Vagina (tissue), 2 donors: ENCODE measurements at regions not wholly inside any gene's neighbourhood (a gene's known extent, or its start where the extent isn't known, plus 50 kb on each side); places are given as distances from the start of the nearest gene placed in this dataset.
"Not testable (repeated sequence)": the region's sequence is repeated elsewhere in the genome, so short reads cannot be mapped to it uniquely, and the experiment has no call there.

Experiments
- DNase-seq, 2 donors: peaks; one replicate each; pipeline ENCODE4 v3.0.0-alpha.2; 2017; ENCODE audit errors: extremely low spot score in 2 of 2
- H3K27ac ChIP-seq: fragments of 200-600 bp; sonication (generic); one replicate; pipeline ENCODE4 v1.5.1; 2019
- H3K27me3 ChIP-seq: fragments of 200-600 bp; sonication (generic); one replicate; pipeline ENCODE4 v1.5.1; 2019
- H3K36me3 ChIP-seq, 2 donors: fragments of 200-600 bp; sonication (generic); one replicate each; pipeline ENCODE4 v1.5.1; 2017 to 2019
- H3K4me1 ChIP-seq: fragments of 200-600 bp; sonication (generic); one replicate; pipeline ENCODE4 v1.5.1; 2019
- H3K4me3 ChIP-seq, 2 donors: fragments of 200-600 bp; sonication (generic); 1 replicate in 1 of 2; 2 replicates in 1 of 2; pipeline ENCODE4 v1.5.1; 2016 to 2019
- H3K9me3 ChIP-seq: fragments of 200-600 bp; sonication (generic); one replicate; pipeline ENCODE4 v1.5.1; 2019
- POLR2A ChIP-seq, 2 donors: fragments of 450-650 bp; IDR thresholded peaks; one replicate each; pipeline ENCODE4 v1.6.1; 2017; ENCODE audit warnings: antibody characterized with exemption in 2 of 2, mild to moderate bottlenecking in 2 of 2, moderate library complexity in 2 of 2
- POLR2AphosphoS5 ChIP-seq, 2 donors: sonication (generic); formaldehyde crosslinking; IDR thresholded peaks; one replicate each; pipeline ENCODE4 v1.9.0; 2017; ENCODE audit warnings: antibody characterized with exemption in 2 of 2, mild to moderate bottlenecking in 2 of 2, low read depth in 1 of 2; ENCODE audit not compliant: insufficient read depth in 1 of 2
- intact Hi-C: fragments of 100-400 bp; cut with DNase I; formaldehyde crosslinking; loops from one replicate; pipeline ENCODE4 v1.15.1; 2023
- TF ChIP-seq, protein P1 (sequence below), 3 experiments: fragments of 450-650 bp in 2 of 3; fragments of 200-600 bp in 1 of 3; sonication (generic) in 1 of 3; IDR thresholded peaks; one replicate each; pipeline ENCODE4 v1.5.1; 2017 to 2019; ENCODE audit warnings: antibody characterized with exemption in 3 of 3, mild to moderate bottlenecking in 2 of 3, moderate library complexity in 2 of 3

DNA sequence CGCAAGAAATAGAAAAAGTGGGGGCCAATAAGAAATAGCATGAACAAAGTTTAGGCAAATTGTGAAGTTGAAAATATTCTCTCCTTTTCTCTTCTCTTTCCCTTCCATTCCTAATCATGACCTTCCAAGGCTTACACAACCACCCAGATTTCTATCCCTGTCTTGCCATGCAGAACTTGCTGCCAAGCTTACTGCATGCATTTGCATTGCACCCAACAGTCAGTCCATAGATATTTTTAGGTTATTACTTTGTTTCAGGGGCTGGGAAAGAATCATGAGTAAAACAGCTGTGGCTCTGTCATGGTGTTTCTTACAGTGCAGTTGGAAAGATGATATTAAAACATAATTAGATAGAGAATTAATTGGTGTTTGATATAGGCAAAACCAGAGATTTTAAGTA, 219.4 kb downstream of the PTGER3 start:
- Histone ChIP-seq H3K27me3 (no peaks in the 10 kb centered on the region), H3K36me3 (no peaks in the 10 kb centered on the region), H3K27ac (no peak overlapping the region), H3K9me3 (no peaks in the 10 kb centered on the region), H3K4me3 (no peak overlapping the region), H3K4me1 (no peaks in the 10 kb centered on the region)
- DNase-seq, result no peak
- intact Hi-C loops, result no loop called here
- TF ChIP-seq POLR2AphosphoS5 (IDR thresholded peaks at IDR 0.05; ENCODE audit: insufficient read depth in 1 of 2, low read depth in 1 of 2) (no peak), POLR2A (IDR thresholded peaks at IDR 0.05) (no peak)
- TF ChIP-seq, protein P1, sequence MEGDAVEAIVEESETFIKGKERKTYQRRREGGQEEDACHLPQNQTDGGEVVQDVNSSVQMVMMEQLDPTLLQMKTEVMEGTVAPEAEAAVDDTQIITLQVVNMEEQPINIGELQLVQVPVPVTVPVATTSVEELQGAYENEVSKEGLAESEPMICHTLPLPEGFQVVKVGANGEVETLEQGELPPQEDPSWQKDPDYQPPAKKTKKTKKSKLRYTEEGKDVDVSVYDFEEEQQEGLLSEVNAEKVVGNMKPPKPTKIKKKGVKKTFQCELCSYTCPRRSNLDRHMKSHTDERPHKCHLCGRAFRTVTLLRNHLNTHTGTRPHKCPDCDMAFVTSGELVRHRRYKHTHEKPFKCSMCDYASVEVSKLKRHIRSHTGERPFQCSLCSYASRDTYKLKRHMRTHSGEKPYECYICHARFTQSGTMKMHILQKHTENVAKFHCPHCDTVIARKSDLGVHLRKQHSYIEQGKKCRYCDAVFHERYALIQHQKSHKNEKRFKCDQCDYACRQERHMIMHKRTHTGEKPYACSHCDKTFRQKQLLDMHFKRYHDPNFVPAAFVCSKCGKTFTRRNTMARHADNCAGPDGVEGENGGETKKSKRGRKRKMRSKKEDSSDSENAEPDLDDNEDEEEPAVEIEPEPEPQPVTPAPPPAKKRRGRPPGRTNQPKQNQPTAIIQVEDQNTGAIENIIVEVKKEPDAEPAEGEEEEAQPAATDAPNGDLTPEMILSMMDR (IDR thresholded peaks at IDR 0.05), result no peak

DNA sequence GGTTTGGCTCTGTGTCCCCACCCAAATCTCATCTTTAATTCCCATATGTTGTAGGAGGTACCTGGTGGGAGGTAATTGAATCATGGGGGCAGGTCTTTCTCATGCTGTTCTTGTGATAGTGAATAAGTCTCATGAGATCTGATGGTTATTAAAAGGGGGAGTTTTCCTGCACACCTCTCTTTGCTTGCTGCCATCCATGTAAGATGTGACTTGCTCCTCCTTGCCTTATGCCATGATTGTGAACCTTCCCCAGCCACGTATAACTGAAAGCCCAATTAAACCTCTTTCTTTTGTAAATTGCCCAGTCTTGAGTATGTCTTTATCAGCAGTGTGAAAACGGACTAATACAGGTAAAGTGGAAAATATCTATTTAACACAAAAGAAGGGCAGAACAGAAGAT, 213.3 kb downstream of the PTGER3 start:
- not testable (repeated sequence) for H3K9me3 ChIP-seq, H3K36me3 ChIP-seq

DNA sequence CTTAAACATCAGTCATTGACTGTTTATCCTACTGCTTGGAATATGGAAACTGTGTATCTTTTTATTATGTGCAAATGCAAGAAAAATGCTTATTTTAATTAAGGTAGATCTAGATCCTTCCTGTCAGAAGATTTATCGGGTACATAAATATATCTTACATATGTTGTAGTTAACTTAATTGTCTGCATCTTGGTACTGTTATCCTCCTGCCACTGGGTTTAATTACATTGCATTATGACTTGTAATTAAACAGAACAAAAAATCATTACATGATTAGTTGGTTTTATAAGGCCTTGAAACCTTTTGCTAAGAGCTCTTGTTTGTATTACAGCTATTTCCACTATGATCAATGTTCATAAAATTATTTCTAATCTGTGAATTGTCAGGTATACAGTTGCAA, 211.2 kb downstream of the PTGER3 start:
- intact Hi-C loops, result no loop called here
- no peak for DNase-seq
- no peak overlapping the region for H3K4me3 ChIP-seq
- no peaks in the 10 kb centered on the region for H3K9me3 ChIP-seq
- no peaks in the 10 kb centered on the region for H3K27me3 ChIP-seq
- TF ChIP-seq POLR2AphosphoS5 (IDR thresholded peaks at IDR 0.05; ENCODE audit: insufficient read depth in 1 of 2, low read depth in 1 of 2) (no peak), POLR2A (IDR thresholded peaks at IDR 0.05) (no peak)
- TF ChIP-seq, protein P1 (IDR thresholded peaks at IDR 0.05), result no peak
- no peaks in the 10 kb centered on the region for H3K36me3 ChIP-seq
- no peaks in the 10 kb centered on the region for H3K4me1 ChIP-seq
- no peak overlapping the region for H3K27ac ChIP-seq

More for the DNA sequence above, 213.3 kb downstream of the PTGER3 start:
- H3K27me3 ChIP-seq, H3K4me3 ChIP-seq, DNase-seq, H3K27ac ChIP-seq, H3K4me1 ChIP-seq, intact Hi-C loops: not testable (repeated sequence)

DNA sequence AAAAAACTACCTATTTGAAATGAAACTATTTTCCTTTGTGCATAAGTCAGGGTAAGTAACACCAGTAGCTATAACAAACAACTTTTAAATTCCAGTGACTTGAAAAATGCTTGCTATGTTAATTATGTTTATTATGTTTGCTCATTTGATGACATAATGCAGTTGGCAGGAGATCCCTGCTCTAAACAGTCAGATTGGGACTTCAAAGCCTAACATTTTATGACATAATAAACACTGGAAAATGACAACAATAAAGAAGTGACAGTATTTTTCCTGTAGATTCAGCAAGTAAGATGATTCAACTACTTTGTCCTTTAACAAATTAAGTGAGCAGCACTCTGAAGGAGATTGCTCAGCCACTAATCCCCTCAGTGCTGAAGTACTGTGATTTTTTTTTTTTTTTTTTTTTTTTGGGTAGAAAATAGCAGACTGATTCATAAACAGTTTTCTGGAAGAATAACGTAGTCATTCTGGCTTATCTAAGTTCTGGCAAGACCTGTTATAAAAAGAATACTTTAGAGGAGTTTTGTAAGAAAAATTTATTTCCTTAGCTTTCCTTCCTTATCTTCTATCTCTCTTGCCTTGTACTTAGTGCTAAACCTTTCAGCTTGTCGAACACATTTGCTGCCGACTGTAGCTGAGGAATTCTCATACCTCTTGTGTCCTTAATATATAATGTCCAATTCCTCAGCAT, 207.2 kb downstream of the PTGER3 start:
- Histone ChIP-seq H3K27ac (no peak overlapping the region), H3K9me3 (no peaks in the 10 kb centered on the region), H3K36me3 (no peaks in the 10 kb centered on the region), H3K27me3 (no peaks in the 10 kb centered on the region), H3K4me1 (no peaks in the 10 kb centered on the region), H3K4me3 (no peak overlapping the region)
- no peak for DNase-seq
- intact Hi-C loops, result no loop called here
- TF ChIP-seq POLR2AphosphoS5 (IDR thresholded peaks at IDR 0.05; ENCODE audit: insufficient read depth in 1 of 2, low read depth in 1 of 2) (no peak), POLR2A (IDR thresholded peaks at IDR 0.05) (no peak)
- TF ChIP-seq, protein P1 (IDR thresholded peaks at IDR 0.05), result no peak

DNA sequence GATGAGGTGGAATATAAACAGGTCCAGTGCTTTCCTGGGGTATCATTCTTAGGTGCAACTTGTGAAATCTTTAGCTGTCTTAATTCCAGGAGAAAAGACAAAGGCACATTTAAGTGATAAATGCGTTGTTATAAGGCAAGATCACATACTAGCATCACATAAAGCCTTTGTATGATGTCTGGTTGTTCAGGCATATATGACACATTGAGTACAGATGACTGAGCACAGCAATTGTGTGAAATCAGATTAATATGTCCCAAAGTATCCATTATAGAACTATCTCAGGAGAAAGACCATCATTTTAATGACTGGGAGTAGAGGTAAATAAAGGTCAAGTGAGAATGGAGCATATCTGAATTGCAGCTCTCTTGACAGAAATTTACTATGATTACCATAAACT, 205.1 kb downstream of the PTGER3 start:
- no peaks in the 10 kb centered on the region for H3K27me3 ChIP-seq
- no peaks in the 10 kb centered on the region for H3K4me1 ChIP-seq
- H3K9me3 ChIP-seq, result no peaks in the 10 kb centered on the region
- no peaks in the 10 kb centered on the region for H3K36me3 ChIP-seq
- TF ChIP-seq, protein P1 (IDR thresholded peaks at IDR 0.05), result no peak
- TF ChIP-seq POLR2AphosphoS5 (IDR thresholded peaks at IDR 0.05; ENCODE audit: insufficient read depth in 1 of 2, low read depth in 1 of 2) (no peak), POLR2A (IDR thresholded peaks at IDR 0.05) (no peak)
- intact Hi-C loops, result no loop called here
- no peak overlapping the region for H3K4me3 ChIP-seq
- no peak for DNase-seq
- no peak overlapping the region for H3K27ac ChIP-seq
